ENCODE measurements at regions not wholly inside any gene's neighbourhood (a gene's known extent, or its start where the extent isn't known, plus 50 kb on each side); places are given as distances from the start of the nearest gene placed in this dataset.
"Not testable (repeated sequence)": the region's sequence is repeated elsewhere in the genome, so short reads cannot be mapped to it uniquely, and the experiment has no call there.

DNA sequence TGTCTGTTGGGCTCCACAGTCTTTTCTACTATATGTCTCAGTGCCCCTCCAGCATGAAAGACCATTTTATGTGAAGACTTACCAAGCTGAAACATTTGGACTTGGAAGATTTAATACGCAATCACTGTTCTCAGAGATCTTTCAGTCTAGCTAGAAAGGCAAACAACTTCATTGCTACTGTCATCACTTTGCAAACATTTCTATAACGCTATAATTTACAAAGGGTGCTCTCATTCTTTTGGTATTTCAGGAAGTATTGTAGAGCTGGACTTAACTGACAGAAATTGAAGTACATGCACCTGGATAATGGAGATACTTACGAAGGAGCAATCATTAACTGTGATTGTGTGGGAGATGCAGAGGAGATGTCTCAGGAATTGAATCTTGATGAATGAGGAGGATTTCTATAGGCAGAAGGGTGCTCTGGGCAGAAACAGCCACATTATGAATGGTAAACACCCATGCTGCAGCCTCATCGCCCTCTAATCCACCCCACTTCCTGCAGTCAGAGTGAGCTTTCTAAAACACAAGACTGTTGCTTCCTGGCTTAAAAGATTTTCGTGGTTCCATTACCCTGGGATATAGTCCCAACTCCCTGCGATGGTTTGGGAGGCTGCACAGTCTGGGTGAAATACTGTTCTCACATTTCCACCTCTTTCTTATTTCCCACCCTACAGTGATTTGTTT lies 75.1 kb upstream of the GNG12 start:
- no peaks in the 10 kb centered on the region for H3K9me3 ChIP-seq (ENCODE audit: control insufficient read depth in 4 of 4, low read length in 3 of 4)
- H3K4me3 ChIP-seq (ENCODE audit: low read depth in 1 of 3, low read length in 3 of 3), result no peak overlapping the region
- H3K27ac ChIP-seq (ENCODE audit: low read depth in 1 of 2, low read length in 2 of 2), result no peak overlapping the region
- no peak for DNase-seq (ENCODE audit: low spot score)
- TF ChIP-seq TAF1 (conservative IDR thresholded peaks at IDR 0.05) (no peak), ZBTB33 (IDR thresholded peaks at IDR 0.05) (no peak), RAD21 (IDR thresholded peaks at IDR 0.05) (no peak), RXRA (IDR thresholded peaks at IDR 0.05) (no peak), FOXA2 (IDR thresholded peaks at IDR 0.05) (no peak), FOXA1 (IDR thresholded peaks at IDR 0.05) (no peak), JUND (IDR thresholded peaks at IDR 0.05) (no peak), NR2F2 (IDR thresholded peaks at IDR 0.05) (no peak), SP1 (IDR thresholded peaks at IDR 0.05) (no peak), MAX (IDR thresholded peaks at IDR 0.05) (no peak), EGR1 (IDR thresholded peaks at IDR 0.05; ENCODE audit: low read depth in 2 of 2) (no peak), GABPA (IDR thresholded peaks at IDR 0.05 in 1 of 2, conservative IDR thresholded peaks at IDR 0.05 in 1 of 2) (no peak), YY1 (IDR thresholded peaks at IDR 0.05) (no peak), HNF4G (IDR thresholded peaks at IDR 0.05) (no peak), HNF4A (conservative IDR thresholded peaks at IDR 0.05) (no peak)
- TF ChIP-seq, protein P1, sequence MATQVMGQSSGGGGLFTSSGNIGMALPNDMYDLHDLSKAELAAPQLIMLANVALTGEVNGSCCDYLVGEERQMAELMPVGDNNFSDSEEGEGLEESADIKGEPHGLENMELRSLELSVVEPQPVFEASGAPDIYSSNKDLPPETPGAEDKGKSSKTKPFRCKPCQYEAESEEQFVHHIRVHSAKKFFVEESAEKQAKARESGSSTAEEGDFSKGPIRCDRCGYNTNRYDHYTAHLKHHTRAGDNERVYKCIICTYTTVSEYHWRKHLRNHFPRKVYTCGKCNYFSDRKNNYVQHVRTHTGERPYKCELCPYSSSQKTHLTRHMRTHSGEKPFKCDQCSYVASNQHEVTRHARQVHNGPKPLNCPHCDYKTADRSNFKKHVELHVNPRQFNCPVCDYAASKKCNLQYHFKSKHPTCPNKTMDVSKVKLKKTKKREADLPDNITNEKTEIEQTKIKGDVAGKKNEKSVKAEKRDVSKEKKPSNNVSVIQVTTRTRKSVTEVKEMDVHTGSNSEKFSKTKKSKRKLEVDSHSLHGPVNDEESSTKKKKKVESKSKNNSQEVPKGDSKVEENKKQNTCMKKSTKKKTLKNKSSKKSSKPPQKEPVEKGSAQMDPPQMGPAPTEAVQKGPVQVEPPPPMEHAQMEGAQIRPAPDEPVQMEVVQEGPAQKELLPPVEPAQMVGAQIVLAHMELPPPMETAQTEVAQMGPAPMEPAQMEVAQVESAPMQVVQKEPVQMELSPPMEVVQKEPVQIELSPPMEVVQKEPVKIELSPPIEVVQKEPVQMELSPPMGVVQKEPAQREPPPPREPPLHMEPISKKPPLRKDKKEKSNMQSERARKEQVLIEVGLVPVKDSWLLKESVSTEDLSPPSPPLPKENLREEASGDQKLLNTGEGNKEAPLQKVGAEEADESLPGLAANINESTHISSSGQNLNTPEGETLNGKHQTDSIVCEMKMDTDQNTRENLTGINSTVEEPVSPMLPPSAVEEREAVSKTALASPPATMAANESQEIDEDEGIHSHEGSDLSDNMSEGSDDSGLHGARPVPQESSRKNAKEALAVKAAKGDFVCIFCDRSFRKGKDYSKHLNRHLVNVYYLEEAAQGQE (IDR thresholded peaks at IDR 0.05), result no peak
- TF ChIP-seq, protein P2, sequence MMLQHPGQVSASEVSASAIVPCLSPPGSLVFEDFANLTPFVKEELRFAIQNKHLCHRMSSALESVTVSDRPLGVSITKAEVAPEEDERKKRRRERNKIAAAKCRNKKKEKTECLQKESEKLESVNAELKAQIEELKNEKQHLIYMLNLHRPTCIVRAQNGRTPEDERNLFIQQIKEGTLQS (IDR thresholded peaks at IDR 0.05), result no peak
- TF ChIP-seq, protein P3, sequence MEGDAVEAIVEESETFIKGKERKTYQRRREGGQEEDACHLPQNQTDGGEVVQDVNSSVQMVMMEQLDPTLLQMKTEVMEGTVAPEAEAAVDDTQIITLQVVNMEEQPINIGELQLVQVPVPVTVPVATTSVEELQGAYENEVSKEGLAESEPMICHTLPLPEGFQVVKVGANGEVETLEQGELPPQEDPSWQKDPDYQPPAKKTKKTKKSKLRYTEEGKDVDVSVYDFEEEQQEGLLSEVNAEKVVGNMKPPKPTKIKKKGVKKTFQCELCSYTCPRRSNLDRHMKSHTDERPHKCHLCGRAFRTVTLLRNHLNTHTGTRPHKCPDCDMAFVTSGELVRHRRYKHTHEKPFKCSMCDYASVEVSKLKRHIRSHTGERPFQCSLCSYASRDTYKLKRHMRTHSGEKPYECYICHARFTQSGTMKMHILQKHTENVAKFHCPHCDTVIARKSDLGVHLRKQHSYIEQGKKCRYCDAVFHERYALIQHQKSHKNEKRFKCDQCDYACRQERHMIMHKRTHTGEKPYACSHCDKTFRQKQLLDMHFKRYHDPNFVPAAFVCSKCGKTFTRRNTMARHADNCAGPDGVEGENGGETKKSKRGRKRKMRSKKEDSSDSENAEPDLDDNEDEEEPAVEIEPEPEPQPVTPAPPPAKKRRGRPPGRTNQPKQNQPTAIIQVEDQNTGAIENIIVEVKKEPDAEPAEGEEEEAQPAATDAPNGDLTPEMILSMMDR (IDR thresholded peaks at IDR 0.05; ENCODE audit: low read depth, low read length, missing input control), result no peak
- no peaks in the 10 kb centered on the region for H3K27me3 ChIP-seq (ENCODE audit: control insufficient read depth in 4 of 4, insufficient read depth in 4 of 4, low read length in 3 of 4)
- no peaks in the 10 kb centered on the region for H3K4me1 ChIP-seq (ENCODE audit: control insufficient read depth in 4 of 4, insufficient read depth in 4 of 4, low read length in 3 of 4)
- no peaks in the 10 kb centered on the region for H3K36me3 ChIP-seq (ENCODE audit: control insufficient read depth in 4 of 4, insufficient read depth in 3 of 4, low read depth in 1 of 4, low read length in 3 of 4)
- H3K9ac ChIP-seq (ENCODE audit: low read depth in 1 of 2, low read length in 2 of 2), result no peak overlapping the region
- 72% methylated on average over 6 of the region's 6 CpGs for WGBS

- not testable (repeated sequence) for H3K4me3 ChIP-seq (ENCODE audit: low read depth in 1 of 3, low read length in 3 of 3); H3K27ac ChIP-seq (ENCODE audit: low read depth in 1 of 2, low read length in 2 of 2); H3K36me3 ChIP-seq (ENCODE audit: control insufficient read depth in 4 of 4, insufficient read depth in 3 of 4, low read depth in 1 of 4, low read length in 3 of 4); H3K4me1 ChIP-seq (ENCODE audit: control insufficient read depth in 4 of 4, insufficient read depth in 4 of 4, low read length in 3 of 4); H3K9me3 ChIP-seq (ENCODE audit: control insufficient read depth in 4 of 4, low read length in 3 of 4); H3K9ac ChIP-seq (ENCODE audit: low read depth in 1 of 2, low read length in 2 of 2); DNase-seq (ENCODE audit: low spot score); H3K27me3 ChIP-seq (ENCODE audit: control insufficient read depth in 4 of 4, insufficient read depth in 4 of 4, low read length in 3 of 4)
- WGBS, result 80% methylated on average over 4 of the region's 4 CpGs
These were observed 74.2 kb upstream of the GNG12 start for GRCh38 chr1:67907467-67907866.

- H3K4me1 ChIP-seq (ENCODE audit: control insufficient read depth in 4 of 4, insufficient read depth in 4 of 4, low read length in 3 of 4); H3K9ac ChIP-seq (ENCODE audit: low read depth in 1 of 2, low read length in 2 of 2); H3K36me3 ChIP-seq (ENCODE audit: control insufficient read depth in 4 of 4, insufficient read depth in 3 of 4, low read depth in 1 of 4, low read length in 3 of 4); DNase-seq (ENCODE audit: low spot score); H3K4me3 ChIP-seq (ENCODE audit: low read depth in 1 of 3, low read length in 3 of 3); H3K27ac ChIP-seq (ENCODE audit: low read depth in 1 of 2, low read length in 2 of 2); H3K27me3 ChIP-seq (ENCODE audit: control insufficient read depth in 4 of 4, insufficient read depth in 4 of 4, low read length in 3 of 4); H3K9me3 ChIP-seq (ENCODE audit: control insufficient read depth in 4 of 4, low read length in 3 of 4): not testable (repeated sequence)
- WGBS, result 90% methylated on average over 2 of the region's 2 CpGs
These were observed 72.7 kb upstream of the GNG12 start for GRCh38 chr1:67906015-67906414.

All from liver (tissue), 8 donors.